ENCODE measurements at regions not wholly inside any gene's neighbourhood (a gene's known extent, or its start where the extent isn't known, plus 50 kb on each side); places are given as distances from the start of the nearest gene placed in this dataset.
A peak's percentile ranks its signal among the peaks of the same experiment; 100 is the strongest.

- DNase-seq, result no peak
Measured at GRCh38 chr1:238176441-238176840, 285.7 kb upstream of the ZP4 start.

- no peak for DNase-seq
Measured at GRCh38 chr1:238171985-238172384, 281.3 kb upstream of the ZP4 start.

DNA sequence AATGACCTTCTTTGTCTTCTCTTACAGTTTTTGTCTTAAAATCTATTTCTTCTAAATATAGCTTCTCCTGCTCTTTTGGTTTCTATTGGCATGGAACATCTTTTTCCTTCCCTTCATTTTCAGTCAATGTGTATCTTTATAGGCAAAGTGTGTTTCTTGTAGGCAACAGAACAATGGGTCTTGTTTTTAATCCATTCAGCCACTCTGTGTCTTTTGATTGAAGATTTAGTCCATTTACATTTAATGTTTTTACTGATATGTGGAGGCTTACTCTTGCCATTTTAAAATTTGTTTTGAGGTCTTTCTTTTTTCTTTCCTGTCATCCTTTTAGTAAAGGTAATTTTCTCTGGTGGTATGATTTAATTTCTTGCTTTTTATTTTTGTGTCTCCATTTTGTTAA is 271.2 kb upstream of the ZP4 start:
- no peak for DNase-seq

GRCh38 chr1:238153939-238154338 is 263.2 kb upstream of the ZP4 start:
- DNase-seq, result no peak

GRCh38 chr1:238153253-238153652 is 262.5 kb upstream of the ZP4 start:
- DNase-seq, result no peak

- no peak for DNase-seq
Measured at GRCh38 chr1:238152119-238152518, 261.4 kb upstream of the ZP4 start.

- DNase-seq, result no peak
Measured at GRCh38 chr1:238143038-238143437, 252.3 kb upstream of the ZP4 start.

DNA sequence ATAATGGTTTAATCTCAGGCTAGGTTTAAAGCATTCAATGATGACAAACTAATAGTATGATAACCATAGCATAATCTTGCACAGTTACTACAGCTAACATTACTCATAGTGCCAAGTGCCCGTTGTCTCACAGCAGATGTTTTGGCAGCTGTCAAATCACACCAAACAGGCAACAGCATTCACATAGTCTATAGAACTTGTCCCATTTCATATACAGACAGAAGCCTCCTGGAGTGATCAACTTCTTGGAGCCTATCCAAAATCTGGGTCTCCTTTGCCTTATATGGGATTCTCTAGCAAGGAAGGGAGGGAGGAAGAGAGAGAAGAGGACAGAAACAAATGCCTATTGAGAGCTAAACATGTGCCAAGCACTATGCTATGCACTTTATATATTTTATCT is 250.6 kb upstream of the ZP4 start:
- peak; percentile 15 for DNase-seq

DNA sequence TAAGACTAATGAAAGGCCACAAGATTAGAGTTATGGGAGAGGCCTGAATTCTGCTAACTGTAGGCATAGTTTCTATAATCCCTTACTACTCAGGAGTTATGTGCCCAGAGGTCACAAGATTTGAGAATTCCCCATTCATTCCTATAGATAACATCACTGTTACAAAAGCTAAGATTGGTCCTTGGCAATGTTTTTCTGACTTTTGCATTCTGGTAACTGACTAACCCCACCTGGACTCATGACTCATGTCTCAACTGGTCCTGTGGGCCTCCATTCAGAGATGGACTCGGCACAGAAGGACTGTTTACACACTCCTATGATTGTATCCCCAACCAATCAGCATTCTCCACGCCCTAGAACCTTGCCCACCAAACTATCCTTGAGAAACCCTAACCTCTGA is 249.0 kb upstream of the ZP4 start:
- DNase-seq, result no peak

DNA sequence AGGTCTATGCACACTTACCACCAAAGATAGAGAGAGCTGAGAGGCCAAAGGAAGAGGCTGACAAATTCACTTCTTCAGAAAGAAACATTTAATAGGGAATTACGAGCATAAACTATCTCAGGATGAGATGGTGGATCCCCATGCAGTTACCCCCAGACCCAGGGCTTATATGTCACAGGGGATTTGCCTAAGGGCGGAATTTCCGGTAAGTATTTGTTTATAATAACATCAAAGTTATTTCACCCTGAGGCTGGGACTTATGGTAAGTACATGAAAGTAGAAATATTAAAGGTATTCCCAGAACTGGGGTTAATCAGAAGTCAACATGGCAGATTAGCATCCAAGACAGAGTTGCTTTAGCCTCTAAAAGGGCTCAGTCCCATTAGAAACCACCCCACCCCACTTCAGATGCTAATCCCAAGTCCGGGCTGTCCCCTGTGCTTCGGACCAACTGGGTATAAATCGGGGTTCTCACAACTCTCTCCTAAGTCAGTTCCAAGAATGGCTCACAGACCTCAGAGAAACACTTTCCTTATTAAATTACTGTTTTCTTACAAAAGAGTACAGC is 247.4 kb upstream of the ZP4 start:
- DNase-seq, result no peak

DNA sequence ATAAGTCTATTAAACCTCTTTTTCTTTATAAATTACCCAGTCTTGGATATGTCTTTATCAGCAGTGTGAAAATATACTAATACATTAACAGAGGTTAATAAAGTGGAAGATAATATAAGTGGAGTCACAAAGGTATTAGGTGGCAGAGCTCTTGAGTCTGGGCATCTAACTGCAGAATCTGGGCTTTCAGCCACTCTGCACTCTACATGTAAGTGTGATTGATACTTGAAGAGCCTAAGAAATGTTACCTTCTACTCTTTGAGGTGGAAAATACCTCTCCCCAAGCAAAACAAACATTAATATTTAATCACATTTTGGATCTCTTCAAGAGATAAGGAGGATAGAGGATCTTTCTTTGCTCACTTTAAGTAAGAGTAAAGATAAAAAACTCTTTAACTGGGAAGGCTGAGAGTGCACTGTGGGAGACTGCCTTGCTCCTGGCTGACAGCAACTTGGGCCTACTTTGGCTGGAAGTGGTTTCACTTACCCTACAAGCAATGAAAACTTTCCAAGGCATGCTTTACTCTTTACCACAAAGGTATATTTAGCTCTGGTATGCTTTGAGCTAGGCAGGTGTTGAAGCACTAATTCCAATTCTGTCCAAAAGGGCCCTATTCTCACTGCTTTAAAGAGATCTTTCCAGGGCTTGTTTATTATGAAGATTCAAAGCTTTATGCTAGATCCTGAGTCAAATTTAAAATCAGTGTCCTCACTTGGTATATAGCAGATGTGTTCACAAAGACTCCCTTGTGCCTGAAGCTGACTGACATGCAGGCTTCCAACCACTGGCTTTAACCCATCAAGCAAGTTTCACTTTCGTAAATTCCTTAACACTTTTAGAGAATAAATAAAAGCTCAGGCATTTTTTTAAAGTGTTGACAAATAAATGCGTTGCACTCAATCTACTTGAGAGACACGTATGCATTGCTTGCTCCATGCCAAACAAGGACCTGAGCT is 245.3 kb upstream of the ZP4 start:
- no peak for DNase-seq

DNA sequence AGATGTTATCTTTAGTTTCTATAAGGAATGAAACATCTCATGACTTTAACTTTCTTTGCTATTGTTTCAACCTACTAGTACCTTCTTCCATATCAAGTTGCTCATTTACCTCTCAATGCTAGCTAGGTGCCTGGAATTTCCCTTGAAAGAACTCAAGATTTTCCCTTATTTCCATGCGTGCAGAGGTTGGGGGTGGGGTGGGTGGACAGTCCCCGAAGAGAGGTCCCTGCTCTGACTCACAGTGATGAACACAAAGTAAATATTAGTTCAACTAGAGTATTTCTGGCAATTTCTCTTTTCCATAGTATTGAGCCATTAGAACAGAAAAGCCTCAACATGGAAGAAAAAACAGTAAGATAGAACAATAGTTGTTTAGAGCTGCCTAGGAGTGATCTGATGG is 239.0 kb upstream of the ZP4 start:
- DNase-seq, result peak; percentile 4

DNA sequence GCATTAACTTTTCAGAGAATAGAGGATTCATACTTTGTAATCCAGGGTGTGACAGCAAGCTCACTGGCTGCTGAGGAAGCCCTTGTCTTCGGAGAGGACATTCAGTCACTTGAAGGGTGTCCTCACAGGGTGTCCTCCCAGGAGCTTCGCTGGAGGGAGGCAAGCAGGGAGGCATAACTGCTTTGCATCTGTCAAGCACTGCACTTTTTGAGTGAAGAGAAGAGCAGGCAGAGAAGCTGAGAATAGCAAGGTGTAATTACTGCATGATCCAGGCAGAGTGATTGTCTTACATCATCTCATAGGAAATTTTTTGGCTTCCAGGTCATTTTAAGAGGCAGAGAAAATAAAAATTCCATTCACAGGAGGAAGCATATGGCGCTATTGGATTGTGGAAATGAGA is 232.5 kb upstream of the ZP4 start:
- DNase-seq, result no peak

- DNase-seq, result no peak
Measured at GRCh38 chr1:238119861-238120260, 229.1 kb upstream of the ZP4 start.

DNA sequence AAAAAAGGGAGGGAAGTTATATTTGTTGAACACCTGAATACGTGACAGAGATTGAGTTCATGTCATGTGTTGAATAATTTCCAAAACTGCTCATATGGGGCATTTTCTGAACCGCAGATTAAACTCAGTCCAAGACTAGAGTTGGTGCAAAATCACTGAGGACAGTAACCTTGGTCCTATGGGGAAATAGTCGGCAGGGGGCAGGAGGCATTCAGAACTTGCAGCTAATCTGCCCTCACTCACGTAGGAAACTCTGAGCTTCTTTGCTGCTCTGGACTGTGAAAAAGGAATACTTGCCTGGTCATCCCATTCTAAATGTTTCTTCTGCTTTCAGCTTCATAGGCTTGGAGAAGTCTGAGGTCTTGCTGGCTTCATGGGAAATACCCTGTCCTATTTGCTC is 228.3 kb upstream of the ZP4 start:
- DNase-seq, result no peak

- no peak for DNase-seq
Measured at GRCh38 chr1:238115852-238116251, 225.1 kb upstream of the ZP4 start.

DNA sequence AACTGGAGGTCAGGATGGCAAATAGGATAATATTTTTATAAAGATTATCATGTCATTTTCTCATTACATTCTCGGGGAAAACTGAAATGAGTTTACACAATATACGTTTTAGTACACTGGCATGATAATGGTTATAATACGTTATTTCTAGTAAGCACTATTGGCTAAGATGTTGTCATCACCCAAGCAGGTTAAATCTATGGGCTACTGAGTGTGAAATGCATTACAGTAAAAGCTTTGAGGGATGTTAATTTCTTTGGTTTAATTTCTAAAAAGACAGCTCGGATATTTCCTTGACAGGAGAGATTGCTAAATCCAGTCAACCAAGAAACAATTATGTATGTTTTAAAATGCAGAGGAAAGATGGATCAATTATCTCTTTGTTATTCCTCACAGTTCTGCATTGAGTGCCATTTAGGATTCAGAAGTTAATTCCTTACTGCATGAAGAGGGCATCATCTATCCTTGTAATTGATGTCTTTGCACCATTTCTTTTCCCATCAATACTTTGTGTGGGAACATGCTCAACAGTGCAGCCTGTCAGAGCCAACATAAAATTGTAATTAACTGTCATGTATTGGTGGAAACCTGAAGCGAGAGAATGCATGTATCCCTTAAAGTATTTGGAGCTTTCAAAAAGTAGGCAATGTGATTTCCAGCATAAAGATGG is 222.4 kb upstream of the ZP4 start:
- no peak for DNase-seq

GRCh38 chr1:238111516-238111915 is 220.8 kb upstream of the ZP4 start:
- DNase-seq, result no peak

GRCh38 chr1:238111081-238111480 is 220.4 kb upstream of the ZP4 start:
- no peak for DNase-seq

DNA sequence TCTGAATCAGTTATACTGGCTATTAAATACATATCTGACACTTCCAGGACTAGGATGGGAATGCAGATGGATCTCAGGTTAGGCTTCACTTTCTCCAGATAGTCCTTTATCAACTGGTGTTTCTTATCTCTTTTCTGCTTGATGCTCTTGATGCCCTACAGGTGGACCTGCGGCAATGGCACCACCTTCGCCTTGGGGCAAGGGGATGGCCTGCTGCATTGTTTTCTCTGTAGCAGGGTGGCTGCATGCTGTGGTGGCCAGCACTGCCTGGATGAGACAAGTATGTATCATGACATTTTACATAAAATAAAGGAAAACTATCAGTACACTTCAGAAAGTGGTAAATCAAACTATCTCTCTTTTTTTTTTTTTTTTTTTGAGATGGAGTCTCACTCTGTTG is 217.7 kb upstream of the ZP4 start:
- DNase-seq, result no peak

- DNase-seq, result peak; percentile 1
Measured at GRCh38 chr1:238107322-238107721, 216.6 kb upstream of the ZP4 start.

- no peak for DNase-seq
Measured at GRCh38 chr1:238104752-238105151, 214.0 kb upstream of the ZP4 start.

- DNase-seq, result no peak
Measured at GRCh38 chr1:238101923-238102322, 211.2 kb upstream of the ZP4 start.

DNA sequence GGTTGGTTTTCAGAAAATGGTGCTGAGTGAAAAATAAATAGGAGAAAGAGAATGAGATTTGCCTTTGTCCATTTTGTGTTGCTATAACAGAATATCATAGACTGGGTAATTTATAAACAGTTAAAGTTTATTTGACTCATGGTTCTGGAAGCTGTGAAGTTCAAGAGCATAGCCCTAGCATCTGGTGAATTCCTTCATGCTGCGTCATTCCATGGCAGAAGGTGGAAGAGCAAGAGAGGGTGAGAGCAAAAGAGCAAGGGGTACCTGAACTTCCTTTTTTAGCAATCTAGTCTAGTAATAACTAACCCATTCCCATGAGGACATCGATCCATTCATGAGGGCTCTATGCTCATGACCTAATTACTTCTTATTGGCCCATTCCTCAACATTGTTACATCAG is 209.1 kb upstream of the ZP4 start:
- no peak for DNase-seq

Data from fibroblast of skin of back (primary cell).